ENCODE measurements at regions not wholly inside any gene's neighbourhood (a gene's known extent, or its start where the extent isn't known, plus 50 kb on each side); places are given as distances from the start of the nearest gene placed in this dataset.

GRCh38 chr5:174376726-174377373 is 331.3 kb downstream of the NSG2 start:
- no peak for DNase-seq (ENCODE audit: low spot score)

GRCh38 chr5:174378121-174378874 is 332.8 kb downstream of the NSG2 start:
- DNase-seq (ENCODE audit: low spot score) = no peak

GRCh38 chr5:174380311-174380710 is 334.8 kb downstream of the NSG2 start:
- no peak for DNase-seq (ENCODE audit: low spot score)

GRCh38 chr5:174381241-174381640 is 335.7 kb downstream of the NSG2 start:
- DNase-seq (ENCODE audit: low spot score) = no peak

- no peak for DNase-seq (ENCODE audit: low spot score)
Observed at GRCh38 chr5:174383210-174384167, 338.0 kb downstream of the NSG2 start.

- DNase-seq (ENCODE audit: low spot score) = no peak
Observed at GRCh38 chr5:174384509-174384947, 339.0 kb downstream of the NSG2 start.

- no peak for DNase-seq (ENCODE audit: low spot score)
Observed at GRCh38 chr5:174386306-174386705, 338.1 kb upstream of the MSX2 start.

- no peak for DNase-seq (ENCODE audit: low spot score)
Observed at GRCh38 chr5:174386846-174387245, 337.5 kb upstream of the MSX2 start.

GRCh38 chr5:174387448-174387847 is 336.9 kb upstream of the MSX2 start:
- no peak for DNase-seq (ENCODE audit: low spot score)

- no peak for DNase-seq (ENCODE audit: low spot score)
Observed at GRCh38 chr5:174392892-174393291, 331.5 kb upstream of the MSX2 start.

- no peak for DNase-seq (ENCODE audit: low spot score)
Observed at GRCh38 chr5:174396541-174396940, 327.8 kb upstream of the MSX2 start.

GRCh38 chr5:174397206-174397605 is 327.2 kb upstream of the MSX2 start:
- no peak for DNase-seq (ENCODE audit: low spot score)

- no peak for DNase-seq (ENCODE audit: low spot score)
Observed at GRCh38 chr5:174398171-174398570, 326.2 kb upstream of the MSX2 start.

- no peak for DNase-seq (ENCODE audit: low spot score)
Observed at GRCh38 chr5:174399411-174399810, 325.0 kb upstream of the MSX2 start.

- DNase-seq (ENCODE audit: low spot score) = no peak
Observed at GRCh38 chr5:174400461-174400860, 323.9 kb upstream of the MSX2 start.

- DNase-seq (ENCODE audit: low spot score) = no peak
Observed at GRCh38 chr5:174401793-174402192, 322.6 kb upstream of the MSX2 start.

GRCh38 chr5:174402222-174402812 is 322.1 kb upstream of the MSX2 start:
- no peak for DNase-seq (ENCODE audit: low spot score)

GRCh38 chr5:174404848-174405247 is 319.5 kb upstream of the MSX2 start:
- DNase-seq (ENCODE audit: low spot score) = no peak

- DNase-seq (ENCODE audit: low spot score) = no peak
Observed at GRCh38 chr5:174409070-174409469, 315.3 kb upstream of the MSX2 start.

- no peak for DNase-seq (ENCODE audit: low spot score)
Observed at GRCh38 chr5:174409971-174410370, 314.4 kb upstream of the MSX2 start.

GRCh38 chr5:174410716-174411478 is 313.5 kb upstream of the MSX2 start:
- no peak for DNase-seq (ENCODE audit: low spot score)

- no peak for DNase-seq (ENCODE audit: low spot score)
Observed at GRCh38 chr5:174411479-174411819, 312.9 kb upstream of the MSX2 start.

All from D341Med (cell line).